Upper lobe of left lung (tissue), 4 donors: ENCODE measurements at regions not wholly inside any gene's neighbourhood (a gene's known extent, or its start where the extent isn't known, plus 50 kb on each side); places are given as distances from the start of the nearest gene placed in this dataset.

Source experiments
- EP300 ChIP-seq, 4 donors: sonication (generic); formaldehyde crosslinking; IDR thresholded peaks; one replicate each; pipeline ENCODE4 v1.5.1; 2017; ENCODE audit warnings: antibody characterized with exemption in 4 of 4, control low read depth in 2 of 4
- POLR2A ChIP-seq, 4 donors: fragments of 450-650 bp; IDR thresholded peaks; one replicate each; pipeline ENCODE4 v1.5.1; 2016 to 2017; ENCODE audit warnings: antibody characterized with exemption in 4 of 4, mild to moderate bottlenecking in 2 of 4
- POLR2AphosphoS5 ChIP-seq, 2 donors: sonication (generic); formaldehyde crosslinking; IDR thresholded peaks; one replicate each; pipeline ENCODE4 v1.5.1; 2017; ENCODE audit warnings: antibody characterized with exemption in 2 of 2
- TF ChIP-seq, protein P1 (sequence below), 6 experiments: fragments of 450-650 bp in 4 of 6; fragments of 200-600 bp in 2 of 6; sonication (generic) in 2 of 6; IDR thresholded peaks; one replicate each; pipeline ENCODE4 v1.5.1; 2016 to 2019; ENCODE audit warnings: antibody characterized with exemption in 6 of 6

DNA sequence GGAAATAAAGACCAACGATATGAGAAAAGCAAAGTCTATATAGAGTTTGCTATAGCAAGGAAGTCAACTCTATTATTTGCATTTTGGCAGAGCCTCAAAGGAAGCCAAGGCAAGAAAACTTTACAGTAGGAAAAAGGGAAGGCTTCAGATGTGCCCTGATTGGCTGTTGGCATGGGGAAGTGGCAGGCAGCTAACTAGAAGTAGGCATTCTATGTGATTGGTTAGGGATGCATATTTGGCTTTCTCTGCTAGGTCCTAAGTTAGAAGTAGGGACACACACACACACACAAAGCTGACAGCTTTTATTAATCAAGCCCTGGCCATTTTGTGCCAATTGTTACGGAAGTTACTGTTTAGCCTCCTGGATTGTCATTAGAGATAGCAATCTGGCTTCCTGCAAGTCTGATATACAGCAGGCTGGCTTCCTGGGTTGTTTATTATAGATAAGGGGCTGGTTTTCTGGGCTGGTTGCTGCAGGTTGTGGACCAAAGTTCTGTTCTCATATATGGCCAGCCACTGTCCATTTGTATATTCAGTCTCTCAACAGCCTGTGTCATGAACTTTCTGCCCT is 308.1 kb upstream of the GRAMD2B start:
- TF ChIP-seq EP300 (IDR thresholded peaks at IDR 0.05), result no peak
- TF ChIP-seq POLR2A (IDR thresholded peaks at IDR 0.05), result no peak
- TF ChIP-seq, protein P1, sequence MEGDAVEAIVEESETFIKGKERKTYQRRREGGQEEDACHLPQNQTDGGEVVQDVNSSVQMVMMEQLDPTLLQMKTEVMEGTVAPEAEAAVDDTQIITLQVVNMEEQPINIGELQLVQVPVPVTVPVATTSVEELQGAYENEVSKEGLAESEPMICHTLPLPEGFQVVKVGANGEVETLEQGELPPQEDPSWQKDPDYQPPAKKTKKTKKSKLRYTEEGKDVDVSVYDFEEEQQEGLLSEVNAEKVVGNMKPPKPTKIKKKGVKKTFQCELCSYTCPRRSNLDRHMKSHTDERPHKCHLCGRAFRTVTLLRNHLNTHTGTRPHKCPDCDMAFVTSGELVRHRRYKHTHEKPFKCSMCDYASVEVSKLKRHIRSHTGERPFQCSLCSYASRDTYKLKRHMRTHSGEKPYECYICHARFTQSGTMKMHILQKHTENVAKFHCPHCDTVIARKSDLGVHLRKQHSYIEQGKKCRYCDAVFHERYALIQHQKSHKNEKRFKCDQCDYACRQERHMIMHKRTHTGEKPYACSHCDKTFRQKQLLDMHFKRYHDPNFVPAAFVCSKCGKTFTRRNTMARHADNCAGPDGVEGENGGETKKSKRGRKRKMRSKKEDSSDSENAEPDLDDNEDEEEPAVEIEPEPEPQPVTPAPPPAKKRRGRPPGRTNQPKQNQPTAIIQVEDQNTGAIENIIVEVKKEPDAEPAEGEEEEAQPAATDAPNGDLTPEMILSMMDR (IDR thresholded peaks at IDR 0.05), result no peak
- no peak for TF ChIP-seq POLR2AphosphoS5 (IDR thresholded peaks at IDR 0.05)
